ENCODE measurements at regions not wholly inside any gene's neighbourhood (a gene's known extent, or its start where the extent isn't known, plus 50 kb on each side); places are given as distances from the start of the nearest gene placed in this dataset.

- H3K4me3 Mint-ChIP-seq, result no peak overlapping the region
- intact Hi-C loops (cut with micrococcal nuclease), result loop anchor here in 1 of 2 donors (5.0 to 10.0 kb wide), 2 partner anchors 459 to 581 kb away; partner anchors contain the start of genes FAM120A, FAM120AOS and PHF2
Observed at GRCh38 chr9:94033383-94033782, 50.9 kb upstream of the PTPDC1 start.

GRCh38 chr9:94031946-94032345, 52.3 kb upstream of the PTPDC1 start:
- Mint-ChIP-seq H3K27ac (peak overlapping the region in 4 of 9 donors; percentile 81 to 99 (median 87)), H3K9me3 (peaks cover 0 to 1% (median 0%) of the 10 kb centered on the region in 11 donors), H3K4me3 (peak overlapping the region in 9 of 10 donors; percentile 21 to 100 (median 98)), H3K27me3 (peaks cover 0 to 19% (median 6%) of the 10 kb centered on the region in 5 donors), H3K4me1 (peaks cover 10 to 44% (median 41%) of the 10 kb centered on the region in 7 donors), H3K36me3 (peaks cover 0 to 1% (median 0%) of the 10 kb centered on the region in 5 donors)
- Histone ChIP-seq H3K9me3 (ENCODE audit: control insufficient read depth in 2 of 3, low read length in 3 of 3) (no peaks in the 10 kb centered on the region), H3K4me3 (ENCODE audit: low read length) (no peak overlapping the region), H3K27me3 (ENCODE audit: control insufficient read depth in 2 of 2, insufficient read depth in 2 of 2, low read length in 2 of 2) (peaks cover 0 to under 1% of the 10 kb centered on the region in 2 donors), H3K36me3 (ENCODE audit: control insufficient read depth in 2 of 3, insufficient read depth in 3 of 3, low read length in 3 of 3) (peaks cover 0 to 5% (median 0%) of the 10 kb centered on the region in 3 experiments), H3K4me1 (ENCODE audit: control insufficient read depth in 2 of 2, insufficient read depth in 2 of 2, low read length in 2 of 2) (peaks cover 0 to 10% of the 10 kb centered on the region in 2 donors), H3K27ac (ENCODE audit: low read depth, low read length) (no peak overlapping the region)
- DNase-seq (no peak), ATAC-seq (no peak)
- ChIA-PET CTCF (interaction anchor here (1.0 kb wide), 1 partner anchor 34 kb away, joined by 3 read pairs; no protein-coding TSS in a partner anchor), POLR2A (interaction anchor here (0.6 kb wide), 2 partner anchors 76 to 206 kb away, joined by 3 to 4 read pairs; no protein-coding TSS in a partner anchor)
- intact Hi-C loops (cut with micrococcal nuclease), result loop anchor here in 1 of 2 donors (2.0 to 10.0 kb wide), 3 partner anchors 21 to 580 kb away; partner anchors contain the start of genes FAM120A, FAM120AOS and PHF2

More at GRCh38 chr9:94033383-94033782, 50.9 kb upstream of the PTPDC1 start:
- Mint-ChIP-seq H3K9me3 (peaks cover 0 to 1% (median 0%) of the 10 kb centered on the region in 11 donors), H3K27me3 (peaks cover 0 to 19% (median 5%) of the 10 kb centered on the region in 5 donors), H3K4me1 (peaks cover 10 to 44% (median 41%) of the 10 kb centered on the region in 7 donors), H3K36me3 (peaks cover 0 to 7% (median 5%) of the 10 kb centered on the region in 5 donors), H3K27ac (peak overlapping the region in 1 of 9 donors; percentile 0)
- ATAC-seq (no peak), DNase-seq (no peak)
- H3K4me1 ChIP-seq (ENCODE audit: control insufficient read depth in 2 of 2, insufficient read depth in 2 of 2, low read length in 2 of 2), result peaks cover 0 to 10% of the 10 kb centered on the region in 2 donors
- H3K36me3 ChIP-seq (ENCODE audit: control insufficient read depth in 2 of 3, insufficient read depth in 3 of 3, low read length in 3 of 3), result peaks cover 0 to 5% (median 0%) of the 10 kb centered on the region in 3 experiments
- POLR2A ChIA-PET, result no interaction called here
- CTCF ChIA-PET, result interaction anchor here (1.1 kb wide), 1 partner anchor 8 kb away, joined by 3 read pairs; no protein-coding TSS in a partner anchor
- no peaks in the 10 kb centered on the region for H3K9me3 ChIP-seq (ENCODE audit: control insufficient read depth in 2 of 3, low read length in 3 of 3)
- H3K27ac ChIP-seq (ENCODE audit: low read depth, low read length), result no peak overlapping the region
- no peak overlapping the region for H3K4me3 ChIP-seq (ENCODE audit: low read length)
- H3K27me3 ChIP-seq (ENCODE audit: control insufficient read depth in 2 of 2, insufficient read depth in 2 of 2, low read length in 2 of 2), result no peaks in the 10 kb centered on the region

GRCh38 chr9:94031380-94031779, 52.9 kb upstream of the PTPDC1 start:
- H3K27me3 Mint-ChIP-seq, result peaks cover 0 to 19% (median 6%) of the 10 kb centered on the region in 5 donors
- Histone ChIP-seq H3K4me1 (ENCODE audit: control insufficient read depth in 2 of 2, insufficient read depth in 2 of 2, low read length in 2 of 2) (peaks cover 0 to 10% of the 10 kb centered on the region in 2 donors), H3K9me3 (ENCODE audit: control insufficient read depth in 2 of 3, low read length in 3 of 3) (no peaks in the 10 kb centered on the region), H3K27ac (ENCODE audit: low read depth, low read length) (no peak overlapping the region), H3K27me3 (ENCODE audit: control insufficient read depth in 2 of 2, insufficient read depth in 2 of 2, low read length in 2 of 2) (peaks cover 0 to 6% of the 10 kb centered on the region in 2 donors), H3K36me3 (ENCODE audit: control insufficient read depth in 2 of 3, insufficient read depth in 3 of 3, low read length in 3 of 3) (peaks cover 0 to 5% (median 0%) of the 10 kb centered on the region in 3 experiments), H3K4me3 (ENCODE audit: low read length) (peak overlapping the region; percentile 89)
- DNase-seq (no peak), ATAC-seq (no peak)
- H3K9me3 Mint-ChIP-seq, result peaks cover 0 to 2% (median 0%) of the 10 kb centered on the region in 11 donors
- peaks cover 0 to 1% (median 0%) of the 10 kb centered on the region in 5 donors for H3K36me3 Mint-ChIP-seq
- H3K4me1 Mint-ChIP-seq, result peaks cover 10 to 44% (median 40%) of the 10 kb centered on the region in 7 donors
- ChIA-PET CTCF (interaction anchor here (1.0 kb wide), 1 partner anchor 35 kb away, joined by 3 read pairs; no protein-coding TSS in a partner anchor), POLR2A (interaction anchor here (0.6 kb wide), 2 partner anchors 77 to 207 kb away, joined by 3 to 4 read pairs; no protein-coding TSS in a partner anchor)
- peak overlapping the region; percentile 85 to 100 (median 98) for H3K4me3 Mint-ChIP-seq
- intact Hi-C loops (cut with micrococcal nuclease), result loop anchor here in 1 of 2 donors (2.0 to 10.0 kb wide), 3 partner anchors 21 to 579 kb away; partner anchors contain the start of genes FAM120A, FAM120AOS and PHF2
- peak overlapping the region; percentile 65 to 99 (median 84) for H3K27ac Mint-ChIP-seq

- Histone ChIP-seq H3K4me3 (ENCODE audit: low read length) (peak overlapping the region; percentile 89), H3K27ac (ENCODE audit: low read depth, low read length) (peak overlapping the region; percentile 79), H3K4me1 (ENCODE audit: control insufficient read depth in 2 of 2, insufficient read depth in 2 of 2, low read length in 2 of 2) (peaks cover 0 to 10% of the 10 kb centered on the region in 2 donors), H3K36me3 (ENCODE audit: control insufficient read depth in 2 of 3, insufficient read depth in 3 of 3, low read length in 3 of 3) (peaks cover 0 to 5% (median 0%) of the 10 kb centered on the region in 3 experiments), H3K27me3 (ENCODE audit: control insufficient read depth in 2 of 2, insufficient read depth in 2 of 2, low read length in 2 of 2) (peaks cover 0 to 6% of the 10 kb centered on the region in 2 donors), H3K9me3 (ENCODE audit: control insufficient read depth in 2 of 3, low read length in 3 of 3) (no peaks in the 10 kb centered on the region)
- CTCF ChIA-PET, result no interaction called here
- Mint-ChIP-seq H3K27ac (peak overlapping the region; percentile 81 to 99 (median 94)), H3K27me3 (peaks cover 0 to 15% (median 6%) of the 10 kb centered on the region in 5 donors), H3K9me3 (peaks cover 0 to 2% (median 0%) of the 10 kb centered on the region in 11 donors), H3K4me1 (peaks cover 10 to 44% (median 38%) of the 10 kb centered on the region in 7 donors), H3K4me3 (peak overlapping the region; percentile 93 to 100 (median 98)), H3K36me3 (peaks cover 0 to 1% (median 0%) of the 10 kb centered on the region in 5 donors)
- intact Hi-C loops (cut with micrococcal nuclease), result loop anchor here (1.0 to 10.0 kb wide), 4 partner anchors 20 to 578 kb away; partner anchors contain the start of genes FAM120A (in 1 of the 2), FAM120AOS (in 1 of the 2) and PHF2 (in 1 of the 2)
- peak; percentile 100 for ATAC-seq
- DNase-seq, result peak; percentile 65 to 86 (median 75)
- POLR2A ChIA-PET, result interaction anchor here (1.1 kb wide), 1 partner anchor 21 kb away, joined by 3 read pairs; no protein-coding TSS in a partner anchor
Observed at GRCh38 chr9:94030318-94031179, 53.7 kb upstream of the PTPDC1 start.

- no peak for ATAC-seq
- no peak for DNase-seq
- Histone ChIP-seq H3K4me3 (ENCODE audit: low read length) (peak overlapping the region; percentile 89), H3K36me3 (ENCODE audit: control insufficient read depth in 2 of 3, insufficient read depth in 3 of 3, low read length in 3 of 3) (peaks cover 0 to 5% (median 0%) of the 10 kb centered on the region in 3 experiments), H3K9me3 (ENCODE audit: control insufficient read depth in 2 of 3, low read length in 3 of 3) (no peaks in the 10 kb centered on the region), H3K27me3 (ENCODE audit: control insufficient read depth in 2 of 2, insufficient read depth in 2 of 2, low read length in 2 of 2) (peaks cover 0 to 6% of the 10 kb centered on the region in 2 donors), H3K4me1 (ENCODE audit: control insufficient read depth in 2 of 2, insufficient read depth in 2 of 2, low read length in 2 of 2) (peaks cover 0 to 10% of the 10 kb centered on the region in 2 donors), H3K27ac (ENCODE audit: low read depth, low read length) (peak overlapping the region; percentile 79)
- Mint-ChIP-seq H3K4me3 (peak overlapping the region; percentile 93 to 100 (median 98)), H3K27me3 (peaks cover 0 to 12% (median 6%) of the 10 kb centered on the region in 5 donors), H3K27ac (peak overlapping the region; percentile 81 to 99 (median 94)), H3K36me3 (peaks cover 0 to 4% (median 2%) of the 10 kb centered on the region in 5 donors), H3K4me1 (peaks cover 10 to 41% (median 34%) of the 10 kb centered on the region in 7 donors), H3K9me3 (peaks cover 0 to 6% (median 2%) of the 10 kb centered on the region in 11 donors)
- ChIA-PET POLR2A (interaction anchor here (1.1 kb wide), 1 partner anchor 21 kb away, joined by 3 read pairs; no protein-coding TSS in a partner anchor), CTCF (no interaction called here)
- intact Hi-C loops (cut with micrococcal nuclease), result loop anchor here (1.0 to 10.0 kb wide), 4 partner anchors 19 to 578 kb away; partner anchors contain the start of genes FAM120A (in 1 of the 2), FAM120AOS (in 1 of the 2) and PHF2 (in 1 of the 2)
Observed at GRCh38 chr9:94029932-94030317, 54.3 kb upstream of the PTPDC1 start.

Measured in naive thymus-derived CD4-positive, alpha-beta T cell (primary cell).